ENCODE measurements at regions not wholly inside any gene's neighbourhood (a gene's known extent, or its start where the extent isn't known, plus 50 kb on each side); places are given as distances from the start of the nearest gene placed in this dataset.

DNA sequence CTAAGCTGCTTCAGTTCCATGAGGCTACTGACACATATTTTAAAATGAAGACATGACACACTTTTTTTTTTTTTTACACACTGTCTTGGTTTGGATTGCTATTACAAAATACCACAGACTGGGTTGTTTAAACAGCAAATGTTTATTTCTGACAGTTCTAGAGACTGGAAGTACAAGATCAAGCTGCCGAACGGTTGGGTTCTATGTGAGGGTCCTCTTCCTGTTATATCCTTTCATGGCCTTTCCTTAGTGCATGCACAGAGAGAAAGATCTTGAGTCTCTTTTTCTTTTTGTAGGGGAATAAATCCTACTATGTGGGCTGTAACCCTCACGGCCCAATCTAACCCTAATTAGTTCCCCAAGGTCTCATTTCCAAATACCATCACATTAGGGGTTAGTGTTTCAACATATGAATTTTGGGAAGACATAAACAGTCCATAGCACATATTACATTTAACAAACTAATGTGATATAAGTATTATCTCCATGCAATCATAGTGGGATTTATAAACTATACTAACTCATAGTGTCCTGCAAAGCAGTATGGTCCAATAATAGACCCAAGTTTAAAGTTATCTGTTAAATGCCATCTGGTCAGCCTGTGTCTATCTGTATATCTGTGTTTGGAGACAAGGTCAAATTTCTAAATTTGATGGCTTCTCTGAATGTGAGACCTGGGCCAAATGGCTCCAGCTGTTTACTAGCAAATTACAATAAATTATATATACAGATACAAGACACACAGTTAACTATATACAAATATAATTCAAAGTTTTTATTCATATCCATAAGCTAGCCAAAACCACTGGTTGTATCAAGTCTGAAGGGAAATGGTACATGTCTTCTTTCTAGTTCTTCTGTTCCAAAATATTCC lies 90.3 kb upstream of the NREP start:
- Histone ChIP-seq H3K4me3 (ENCODE audit: low read length) (no peak overlapping the region), H3K9me3 (ENCODE audit: control insufficient read depth in 1 of 2, insufficient read depth in 1 of 2, low read length in 2 of 2) (no peaks in the 10 kb centered on the region), H3K36me3 (ENCODE audit: insufficient read depth, low read length) (no peaks in the 10 kb centered on the region), H3K4me1 (ENCODE audit: insufficient read depth, low read length) (no peaks in the 10 kb centered on the region), H3K27ac (ENCODE audit: low read depth in 1 of 2, low read length in 2 of 2) (no peak overlapping the region), H3K27me3 (ENCODE audit: control insufficient read depth in 1 of 2, insufficient read depth in 2 of 2, low read length in 2 of 2) (no peaks in the 10 kb centered on the region)
- POLR2A ChIA-PET, result no interaction called here
- DNase-seq (no peak), ATAC-seq (ENCODE audit: poor library complexity) (no peak)
- H3K4me3 Mint-ChIP-seq, result no peak overlapping the region
- H3K36me3 Mint-ChIP-seq (ENCODE audit: low read depth), result no peaks in the 10 kb centered on the region
- intact Hi-C loops (cut with DNase I, micrococcal nuclease), result no loop called here
- TF ChIP-seq, protein P1, sequence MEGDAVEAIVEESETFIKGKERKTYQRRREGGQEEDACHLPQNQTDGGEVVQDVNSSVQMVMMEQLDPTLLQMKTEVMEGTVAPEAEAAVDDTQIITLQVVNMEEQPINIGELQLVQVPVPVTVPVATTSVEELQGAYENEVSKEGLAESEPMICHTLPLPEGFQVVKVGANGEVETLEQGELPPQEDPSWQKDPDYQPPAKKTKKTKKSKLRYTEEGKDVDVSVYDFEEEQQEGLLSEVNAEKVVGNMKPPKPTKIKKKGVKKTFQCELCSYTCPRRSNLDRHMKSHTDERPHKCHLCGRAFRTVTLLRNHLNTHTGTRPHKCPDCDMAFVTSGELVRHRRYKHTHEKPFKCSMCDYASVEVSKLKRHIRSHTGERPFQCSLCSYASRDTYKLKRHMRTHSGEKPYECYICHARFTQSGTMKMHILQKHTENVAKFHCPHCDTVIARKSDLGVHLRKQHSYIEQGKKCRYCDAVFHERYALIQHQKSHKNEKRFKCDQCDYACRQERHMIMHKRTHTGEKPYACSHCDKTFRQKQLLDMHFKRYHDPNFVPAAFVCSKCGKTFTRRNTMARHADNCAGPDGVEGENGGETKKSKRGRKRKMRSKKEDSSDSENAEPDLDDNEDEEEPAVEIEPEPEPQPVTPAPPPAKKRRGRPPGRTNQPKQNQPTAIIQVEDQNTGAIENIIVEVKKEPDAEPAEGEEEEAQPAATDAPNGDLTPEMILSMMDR (IDR thresholded peaks at IDR 0.05), result no peak
- CTCF ChIA-PET, result interaction anchor here (1.1 kb wide), 1 partner anchor 12 kb away, joined by 3 read pairs; no protein-coding TSS in a partner anchor
- H3K27me3 Mint-ChIP-seq, result no peaks in the 10 kb centered on the region
- no peaks in the 10 kb centered on the region for H3K4me1 Mint-ChIP-seq (ENCODE audit: low read depth)
- no peaks in the 10 kb centered on the region for H3K9me3 Mint-ChIP-seq
- no peak overlapping the region for H3K27ac Mint-ChIP-seq

DNA sequence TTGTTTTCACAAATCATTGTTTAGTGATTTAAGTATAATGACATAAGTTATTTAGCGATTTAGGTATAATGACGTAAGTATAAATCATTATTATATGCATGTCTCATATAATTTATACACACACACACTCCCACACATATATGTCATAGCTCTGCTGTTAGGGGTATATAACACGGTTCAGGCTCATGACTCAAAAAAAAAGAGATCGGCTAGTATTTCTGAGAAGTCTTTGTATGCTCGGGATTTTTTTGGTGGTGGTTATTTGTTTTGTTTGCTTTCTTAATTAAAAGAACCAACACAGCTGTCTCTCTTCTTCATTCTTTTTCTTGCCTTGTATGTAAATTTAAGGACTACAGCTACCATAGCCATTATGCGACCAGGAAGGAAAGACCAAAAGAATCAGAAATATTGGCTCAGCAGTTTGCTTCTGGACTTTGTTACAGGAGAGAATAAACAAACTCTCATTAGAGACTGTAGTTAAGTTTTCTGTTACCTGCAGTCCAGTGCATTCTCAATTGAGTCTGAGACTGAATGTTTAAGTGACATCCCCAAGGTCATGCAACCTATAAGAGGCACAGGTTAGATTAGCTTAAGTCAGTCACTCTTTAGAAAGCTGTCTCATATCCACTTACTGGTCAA lies 83.2 kb upstream of the NREP start:
- H3K36me3 ChIP-seq (ENCODE audit: insufficient read depth, low read length), result no peaks in the 10 kb centered on the region
- Mint-ChIP-seq H3K4me1 (ENCODE audit: low read depth) (no peaks in the 10 kb centered on the region), H3K9me3 (no peaks in the 10 kb centered on the region), H3K4me3 (no peak overlapping the region), H3K27me3 (no peaks in the 10 kb centered on the region), H3K36me3 (ENCODE audit: low read depth) (no peaks in the 10 kb centered on the region), H3K27ac (no peak overlapping the region)
- H3K4me3 ChIP-seq (ENCODE audit: low read length), result no peak overlapping the region
- no peaks in the 10 kb centered on the region for H3K4me1 ChIP-seq (ENCODE audit: insufficient read depth, low read length)
- TF ChIP-seq, protein P1 (IDR thresholded peaks at IDR 0.05), result no peak
- H3K27me3 ChIP-seq (ENCODE audit: control insufficient read depth in 1 of 2, insufficient read depth in 2 of 2, low read length in 2 of 2), result no peaks in the 10 kb centered on the region
- no peak for ATAC-seq (ENCODE audit: poor library complexity)
- no peak for DNase-seq
- no peak overlapping the region for H3K27ac ChIP-seq (ENCODE audit: low read depth in 1 of 2, low read length in 2 of 2)
- no peaks in the 10 kb centered on the region for H3K9me3 ChIP-seq (ENCODE audit: control insufficient read depth in 1 of 2, insufficient read depth in 1 of 2, low read length in 2 of 2)
- POLR2A ChIA-PET, result no interaction called here
- CTCF ChIA-PET, result no interaction called here
- intact Hi-C loops (cut with DNase I, micrococcal nuclease), result loop anchor here in 1 of 2 experiments (5.0 kb wide), 1 partner anchor 288 kb away; no protein-coding TSS in a partner anchor

DNA sequence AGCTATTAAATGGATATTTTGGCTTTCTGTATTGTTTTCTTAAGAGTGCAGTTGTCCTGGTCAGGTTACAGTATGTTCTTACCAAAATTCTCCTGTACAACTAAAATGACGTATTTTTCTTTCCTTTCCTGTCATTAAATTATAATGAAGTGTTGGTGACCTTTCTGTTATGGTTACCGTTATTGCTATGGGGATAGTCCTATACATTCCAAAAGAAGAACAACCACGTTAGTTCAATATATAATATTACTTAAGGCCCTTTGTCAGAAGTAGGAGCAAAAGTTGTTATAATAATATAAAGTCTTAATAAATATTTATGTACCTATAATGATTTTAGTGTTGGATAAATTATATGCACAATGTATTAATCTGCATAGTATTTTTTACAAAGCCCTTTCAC lies 82.4 kb upstream of the NREP start:
- Histone ChIP-seq H3K27ac (ENCODE audit: low read depth in 1 of 2, low read length in 2 of 2) (no peak overlapping the region), H3K9me3 (ENCODE audit: control insufficient read depth in 1 of 2, insufficient read depth in 1 of 2, low read length in 2 of 2) (no peaks in the 10 kb centered on the region), H3K36me3 (ENCODE audit: insufficient read depth, low read length) (no peaks in the 10 kb centered on the region), H3K27me3 (ENCODE audit: control insufficient read depth in 1 of 2, insufficient read depth in 2 of 2, low read length in 2 of 2) (no peaks in the 10 kb centered on the region), H3K4me3 (ENCODE audit: low read length) (no peak overlapping the region), H3K4me1 (ENCODE audit: insufficient read depth, low read length) (no peaks in the 10 kb centered on the region)
- ChIA-PET CTCF (no interaction called here), POLR2A (no interaction called here)
- Mint-ChIP-seq H3K27me3 (no peaks in the 10 kb centered on the region), H3K9me3 (no peaks in the 10 kb centered on the region), H3K27ac (no peak overlapping the region), H3K36me3 (ENCODE audit: low read depth) (no peaks in the 10 kb centered on the region), H3K4me3 (no peak overlapping the region), H3K4me1 (ENCODE audit: low read depth) (no peaks in the 10 kb centered on the region)
- ATAC-seq (ENCODE audit: poor library complexity), result no peak
- DNase-seq, result no peak
- TF ChIP-seq, protein P1 (IDR thresholded peaks at IDR 0.05), result no peak
- intact Hi-C loops (cut with DNase I, micrococcal nuclease), result no loop called here

Data from CD4-positive, alpha-beta T cell (primary cell).